Ectodermal cell (in vitro differentiated cells): ENCODE measurements at regions not wholly inside any gene's neighbourhood (a gene's known extent, or its start where the extent isn't known, plus 50 kb on each side); places are given as distances from the start of the nearest gene placed in this dataset.

ENCODE experiments used
- H3K27ac ChIP-seq: 2 replicates; pipeline ENCODE4 v1.7.0; 2013; ENCODE audit warnings: mild to moderate bottlenecking, low read depth, low read length; ENCODE audit not compliant: insufficient read depth, poor library complexity, severe bottlenecking
- H3K27me3 ChIP-seq: 2 replicates; pipeline ENCODE4 v1.7.0; 2013; ENCODE audit warnings: mild to moderate bottlenecking, low read length; ENCODE audit not compliant: insufficient read depth, control insufficient read depth, poor library complexity, severe bottlenecking
- H3K36me3 ChIP-seq: one replicate; pipeline ENCODE4 v1.7.0; 2013; ENCODE audit warnings: low read length; ENCODE audit not compliant: control insufficient read depth, insufficient read depth
- H3K4me1 ChIP-seq: one replicate; pipeline ENCODE4 v1.7.0; 2013; ENCODE audit warnings: low read length; ENCODE audit not compliant: control insufficient read depth, insufficient read depth
- H3K4me3 ChIP-seq: 2 replicates; pipeline ENCODE4 v1.7.0; 2013; ENCODE audit warnings: low read depth, low read length, control low read depth; ENCODE audit not compliant: insufficient read depth
- H3K9me3 ChIP-seq: 2 replicates; pipeline ENCODE4 v1.7.0; 2013; ENCODE audit warnings: mild to moderate bottlenecking, low read length, moderate library complexity; ENCODE audit not compliant: control insufficient read depth
- WGBS, 2 experiments: methylation state at CpG; one replicate each; pipeline ENCODE4 v1.1.7; 2013; ENCODE audit warnings: missing lambda C conversion rate in 2 of 2; 5-methylcytosine and 5-hydroxymethylcytosine counted together

- Histone ChIP-seq H3K4me1 (peaks cover 3% of the 10 kb centered on the region), H3K4me3 (no peak overlapping the region), H3K9me3 (no peaks in the 10 kb centered on the region), H3K27ac (no peak overlapping the region), H3K36me3 (no peaks in the 10 kb centered on the region), H3K27me3 (no peaks in the 10 kb centered on the region)
- 94 to 96% methylated on average over 20 of the region's 20 CpGs for WGBS, 2 experiments
Measured at GRCh38 chr2:236726701-236727450, 157.3 kb downstream of the ACKR3 start.

- WGBS, 2 experiments = 87 to 88% methylated on average over 13 of the region's 13 CpGs
- Histone ChIP-seq H3K36me3 (no peaks in the 10 kb centered on the region), H3K4me3 (no peak overlapping the region), H3K9me3 (no peaks in the 10 kb centered on the region), H3K27ac (no peak overlapping the region), H3K27me3 (no peaks in the 10 kb centered on the region), H3K4me1 (peaks cover 3% of the 10 kb centered on the region)
Measured at GRCh38 chr2:236728916-236729670, 159.5 kb downstream of the ACKR3 start.

- Histone ChIP-seq H3K27ac (no peak overlapping the region), H3K27me3 (no peaks in the 10 kb centered on the region)
- WGBS, 2 experiments = 91 to 93% methylated on average over 10 of the region's 10 CpGs
Measured at GRCh38 chr2:236730393-236730792, 160.8 kb downstream of the ACKR3 start.

GRCh38 chr2:236731767-236732580 lies 162.3 kb downstream of the ACKR3 start:
- H3K36me3 ChIP-seq = no peaks in the 10 kb centered on the region
- no peak overlapping the region for H3K27ac ChIP-seq
- no peaks in the 10 kb centered on the region for H3K9me3 ChIP-seq
- H3K27me3 ChIP-seq = no peaks in the 10 kb centered on the region
- H3K4me1 ChIP-seq = peaks cover 3% of the 10 kb centered on the region
- H3K4me3 ChIP-seq = no peak overlapping the region
- WGBS, 2 experiments = 91 to 92% methylated on average over 12 of the region's 12 CpGs

More at GRCh38 chr2:236730393-236730792, 160.8 kb downstream of the ACKR3 start:
- Histone ChIP-seq H3K4me3 (no peak overlapping the region), H3K36me3 (no peaks in the 10 kb centered on the region), H3K9me3 (no peaks in the 10 kb centered on the region), H3K4me1 (peaks cover 3% of the 10 kb centered on the region)

GRCh38 chr2:236733156-236733555 lies 163.5 kb downstream of the ACKR3 start:
- 90 to 93% methylated on average over 3 of the region's 3 CpGs for WGBS, 2 experiments
- peaks cover 3% of the 10 kb centered on the region for H3K4me1 ChIP-seq
- no peak overlapping the region for H3K27ac ChIP-seq
- H3K36me3 ChIP-seq = no peaks in the 10 kb centered on the region
- H3K9me3 ChIP-seq = no peaks in the 10 kb centered on the region
- H3K4me3 ChIP-seq = no peak overlapping the region
- no peaks in the 10 kb centered on the region for H3K27me3 ChIP-seq

- no peak overlapping the region for H3K4me3 ChIP-seq
- H3K4me1 ChIP-seq = no peaks in the 10 kb centered on the region
- H3K36me3 ChIP-seq = no peaks in the 10 kb centered on the region
- H3K9me3 ChIP-seq = no peaks in the 10 kb centered on the region
- H3K27me3 ChIP-seq = no peaks in the 10 kb centered on the region
- WGBS, 2 experiments = 92 to 94% methylated on average over 6 of the region's 6 CpGs
- no peak overlapping the region for H3K27ac ChIP-seq
Measured at GRCh38 chr2:236735825-236736238, 166.2 kb downstream of the ACKR3 start.

GRCh38 chr2:236738030-236738429 lies 168.4 kb downstream of the ACKR3 start:
- H3K9me3 ChIP-seq = no peaks in the 10 kb centered on the region
- no peak overlapping the region for H3K4me3 ChIP-seq
- no peaks in the 10 kb centered on the region for H3K36me3 ChIP-seq
- no peak overlapping the region for H3K27ac ChIP-seq
- no peaks in the 10 kb centered on the region for H3K4me1 ChIP-seq
- H3K27me3 ChIP-seq = no peaks in the 10 kb centered on the region
- 89 to 91% methylated on average over 4 of the region's 4 CpGs for WGBS, 2 experiments

- no peak overlapping the region for H3K4me3 ChIP-seq
- no peaks in the 10 kb centered on the region for H3K27me3 ChIP-seq
- H3K27ac ChIP-seq = no peak overlapping the region
- H3K36me3 ChIP-seq = no peaks in the 10 kb centered on the region
- no peaks in the 10 kb centered on the region for H3K9me3 ChIP-seq
- H3K4me1 ChIP-seq = no peaks in the 10 kb centered on the region
- WGBS, 2 experiments = 88 to 94% methylated on average over 2 of the region's 2 CpGs
Measured at GRCh38 chr2:236738896-236739295, 169.3 kb downstream of the ACKR3 start.

- Histone ChIP-seq H3K36me3 (no peaks in the 10 kb centered on the region), H3K4me3 (no peak overlapping the region), H3K4me1 (peaks cover 5% of the 10 kb centered on the region), H3K27ac (no peak overlapping the region), H3K9me3 (no peaks in the 10 kb centered on the region), H3K27me3 (no peaks in the 10 kb centered on the region)
Measured at GRCh38 chr2:236739663-236740062, 170.0 kb downstream of the ACKR3 start.

GRCh38 chr2:236740506-236740905 lies 170.9 kb downstream of the ACKR3 start:
- WGBS, 2 experiments = 89 to 90% methylated on average over 7 of the region's 7 CpGs
- H3K27me3 ChIP-seq = no peaks in the 10 kb centered on the region
- no peak overlapping the region for H3K27ac ChIP-seq
- H3K36me3 ChIP-seq = no peaks in the 10 kb centered on the region
- no peaks in the 10 kb centered on the region for H3K9me3 ChIP-seq
- no peak overlapping the region for H3K4me3 ChIP-seq
- peaks cover 9% of the 10 kb centered on the region for H3K4me1 ChIP-seq
